ENCODE measurements at regions not wholly inside any gene's neighbourhood (a gene's known extent, or its start where the extent isn't known, plus 50 kb on each side); places are given as distances from the start of the nearest gene placed in this dataset.
A peak's percentile ranks its signal among the peaks of the same experiment; 100 is the strongest.

- TF ChIP-seq EGR1 (IDR thresholded peaks at IDR 0.05) (no peak), NFIC (IDR thresholded peaks at IDR 0.05) (no peak), RAD21 (IDR thresholded peaks at IDR 0.05; ENCODE audit: low read depth) (no peak), MAX (IDR thresholded peaks at IDR 0.05) (no peak), TEAD4 (IDR thresholded peaks at IDR 0.05) (no peak), CEBPB (IDR thresholded peaks at IDR 0.05) (no peak), TAF1 (IDR thresholded peaks at IDR 0.05; ENCODE audit: low read depth) (no peak), ZBTB7A (IDR thresholded peaks at IDR 0.05; ENCODE audit: low read depth) (no peak), CREB1 (IDR thresholded peaks at IDR 0.05; ENCODE audit: low read depth) (no peak), TCF12 (IDR thresholded peaks at IDR 0.05; ENCODE audit: low read depth) (no peak), FOXM1 (IDR thresholded peaks at IDR 0.05; ENCODE audit: borderline replicate concordance, low read depth) (no peak), EP300 (IDR thresholded peaks at IDR 0.05; ENCODE audit: borderline replicate concordance) (no peak), YY1 (IDR thresholded peaks at IDR 0.05; ENCODE audit: low read depth) (no peak)
- TF ChIP-seq, protein P1, sequence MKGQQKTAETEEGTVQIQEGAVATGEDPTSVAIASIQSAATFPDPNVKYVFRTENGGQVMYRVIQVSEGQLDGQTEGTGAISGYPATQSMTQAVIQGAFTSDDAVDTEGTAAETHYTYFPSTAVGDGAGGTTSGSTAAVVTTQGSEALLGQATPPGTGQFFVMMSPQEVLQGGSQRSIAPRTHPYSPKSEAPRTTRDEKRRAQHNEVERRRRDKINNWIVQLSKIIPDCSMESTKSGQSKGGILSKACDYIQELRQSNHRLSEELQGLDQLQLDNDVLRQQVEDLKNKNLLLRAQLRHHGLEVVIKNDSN (IDR thresholded peaks at IDR 0.05), result no peak
- TF ChIP-seq, protein P2, sequence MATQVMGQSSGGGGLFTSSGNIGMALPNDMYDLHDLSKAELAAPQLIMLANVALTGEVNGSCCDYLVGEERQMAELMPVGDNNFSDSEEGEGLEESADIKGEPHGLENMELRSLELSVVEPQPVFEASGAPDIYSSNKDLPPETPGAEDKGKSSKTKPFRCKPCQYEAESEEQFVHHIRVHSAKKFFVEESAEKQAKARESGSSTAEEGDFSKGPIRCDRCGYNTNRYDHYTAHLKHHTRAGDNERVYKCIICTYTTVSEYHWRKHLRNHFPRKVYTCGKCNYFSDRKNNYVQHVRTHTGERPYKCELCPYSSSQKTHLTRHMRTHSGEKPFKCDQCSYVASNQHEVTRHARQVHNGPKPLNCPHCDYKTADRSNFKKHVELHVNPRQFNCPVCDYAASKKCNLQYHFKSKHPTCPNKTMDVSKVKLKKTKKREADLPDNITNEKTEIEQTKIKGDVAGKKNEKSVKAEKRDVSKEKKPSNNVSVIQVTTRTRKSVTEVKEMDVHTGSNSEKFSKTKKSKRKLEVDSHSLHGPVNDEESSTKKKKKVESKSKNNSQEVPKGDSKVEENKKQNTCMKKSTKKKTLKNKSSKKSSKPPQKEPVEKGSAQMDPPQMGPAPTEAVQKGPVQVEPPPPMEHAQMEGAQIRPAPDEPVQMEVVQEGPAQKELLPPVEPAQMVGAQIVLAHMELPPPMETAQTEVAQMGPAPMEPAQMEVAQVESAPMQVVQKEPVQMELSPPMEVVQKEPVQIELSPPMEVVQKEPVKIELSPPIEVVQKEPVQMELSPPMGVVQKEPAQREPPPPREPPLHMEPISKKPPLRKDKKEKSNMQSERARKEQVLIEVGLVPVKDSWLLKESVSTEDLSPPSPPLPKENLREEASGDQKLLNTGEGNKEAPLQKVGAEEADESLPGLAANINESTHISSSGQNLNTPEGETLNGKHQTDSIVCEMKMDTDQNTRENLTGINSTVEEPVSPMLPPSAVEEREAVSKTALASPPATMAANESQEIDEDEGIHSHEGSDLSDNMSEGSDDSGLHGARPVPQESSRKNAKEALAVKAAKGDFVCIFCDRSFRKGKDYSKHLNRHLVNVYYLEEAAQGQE (IDR thresholded peaks at IDR 0.05; ENCODE audit: low read depth), result no peak
Observed at GRCh38 chr6:163728442-163729126, 314.1 kb downstream of the QKI start.

GRCh38 chr6:163726037-163726695 is 311.6 kb downstream of the QKI start:
- TF ChIP-seq EP300 (IDR thresholded peaks at IDR 0.05; ENCODE audit: borderline replicate concordance) (no peak), TEAD4 (IDR thresholded peaks at IDR 0.05) (no peak), TAF1 (IDR thresholded peaks at IDR 0.05; ENCODE audit: low read depth) (no peak), FOXM1 (IDR thresholded peaks at IDR 0.05; ENCODE audit: borderline replicate concordance, low read depth) (no peak), RAD21 (IDR thresholded peaks at IDR 0.05; ENCODE audit: low read depth) (no peak), TCF12 (IDR thresholded peaks at IDR 0.05; ENCODE audit: low read depth) (no peak), NFIC (IDR thresholded peaks at IDR 0.05) (no peak), YY1 (IDR thresholded peaks at IDR 0.05; ENCODE audit: low read depth) (no peak)
- TF ChIP-seq, protein P2 (IDR thresholded peaks at IDR 0.05; ENCODE audit: low read depth), result no peak

DNA sequence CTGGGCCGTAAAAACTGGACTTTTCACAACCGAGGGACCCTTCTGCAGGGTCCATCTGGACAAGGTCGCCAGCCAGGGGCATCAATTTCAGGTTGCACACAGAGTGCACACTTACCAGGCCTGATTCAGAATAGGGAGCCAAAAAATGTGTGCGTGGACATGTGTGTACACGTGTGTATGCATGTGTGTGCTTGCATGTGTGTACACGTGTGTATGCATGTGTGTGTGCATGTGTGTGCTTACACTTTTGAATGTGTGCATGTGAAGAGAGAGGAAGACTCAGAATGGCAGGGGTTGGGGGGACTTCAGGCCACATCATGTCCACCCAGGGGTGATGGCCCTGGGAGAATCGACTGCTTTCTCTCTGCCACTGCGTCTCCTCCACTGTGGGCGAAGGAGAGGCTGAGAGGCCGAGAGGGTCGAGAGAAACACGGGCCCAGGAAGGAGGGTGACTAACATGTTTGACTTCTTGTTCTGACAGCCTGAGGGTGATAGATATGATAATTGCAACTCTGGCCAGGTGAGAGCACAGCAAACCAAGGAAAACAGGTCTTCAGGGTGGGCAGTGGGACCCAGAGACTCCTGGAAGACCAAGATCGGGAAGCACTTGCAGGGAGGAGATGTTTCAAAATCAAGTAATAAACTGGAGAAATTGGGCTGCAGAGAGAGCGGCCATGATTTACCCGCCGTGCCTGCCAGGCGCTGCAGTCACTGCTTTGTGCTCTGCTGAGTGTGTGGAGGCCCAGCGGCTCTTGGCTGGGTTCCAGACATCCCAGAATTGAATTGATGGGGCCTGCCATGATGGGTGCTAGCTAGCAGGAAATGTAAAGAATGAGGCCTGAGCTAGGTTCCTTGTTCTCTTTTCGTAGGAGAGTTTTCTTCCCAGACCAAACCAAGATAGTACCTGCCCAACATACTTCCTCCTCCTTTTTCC is 310.8 kb downstream of the QKI start:
- TF ChIP-seq CREB1 (IDR thresholded peaks at IDR 0.05; ENCODE audit: low read depth) (no peak), NFIC (IDR thresholded peaks at IDR 0.05) (0 out of 2 replicates have a peak, but pooled peaks have one; percentile 32)

GRCh38 chr6:163724196-163724595 is 309.7 kb downstream of the QKI start:
- TF ChIP-seq MAX (IDR thresholded peaks at IDR 0.05), result no peak
- TF ChIP-seq FOXM1 (IDR thresholded peaks at IDR 0.05; ENCODE audit: borderline replicate concordance, low read depth), result no peak
- no peak for TF ChIP-seq TEAD4 (IDR thresholded peaks at IDR 0.05)
- no peak for TF ChIP-seq CEBPB (IDR thresholded peaks at IDR 0.05)
- TF ChIP-seq TAF1 (IDR thresholded peaks at IDR 0.05; ENCODE audit: low read depth), result no peak
- TF ChIP-seq EGR1 (IDR thresholded peaks at IDR 0.05), result no peak
- TF ChIP-seq, protein P2 (IDR thresholded peaks at IDR 0.05; ENCODE audit: low read depth), result no peak
- no peak for TF ChIP-seq NFIC (IDR thresholded peaks at IDR 0.05)
- TF ChIP-seq CREB1 (IDR thresholded peaks at IDR 0.05; ENCODE audit: low read depth), result no peak
- TF ChIP-seq EP300 (IDR thresholded peaks at IDR 0.05; ENCODE audit: borderline replicate concordance), result no peak
- TF ChIP-seq, protein P1 (IDR thresholded peaks at IDR 0.05), result no peak
- no peak for TF ChIP-seq YY1 (IDR thresholded peaks at IDR 0.05; ENCODE audit: low read depth)
